Endothelial cell (in vitro differentiated cells): ENCODE measurements at regions not wholly inside any gene's neighbourhood (a gene's known extent, or its start where the extent isn't known, plus 50 kb on each side); places are given as distances from the start of the nearest gene placed in this dataset.

Experiments used
- DNase-seq: peaks from one replicate; pipeline ENCODE4 v3.0.0; 2021; ENCODE audit warnings: low spot score
- H3K27ac Mint-ChIP-seq: one replicate; pipeline ENCODE4 v1.8.0; 2021; ENCODE audit warnings: mixed read lengths, inconsistent platforms; ENCODE audit not compliant: unreplicated experiment
- H3K27me3 Mint-ChIP-seq: one replicate; pipeline ENCODE4 v1.8.0; 2021; ENCODE audit warnings: mild to moderate bottlenecking, moderate library complexity, mixed read lengths, inconsistent platforms; ENCODE audit not compliant: unreplicated experiment
- H3K36me3 Mint-ChIP-seq: one replicate; pipeline ENCODE4 v1.8.0; 2021; ENCODE audit warnings: mild to moderate bottlenecking, low read depth, mixed read lengths, inconsistent platforms; ENCODE audit not compliant: unreplicated experiment
- H3K4me1 Mint-ChIP-seq: one replicate; pipeline ENCODE4 v1.8.0; 2021; ENCODE audit warnings: mild to moderate bottlenecking, mixed read lengths, inconsistent platforms; ENCODE audit not compliant: unreplicated experiment
- H3K4me3 Mint-ChIP-seq: one replicate; pipeline ENCODE4 v1.8.0; 2021; ENCODE audit warnings: mild to moderate bottlenecking, mixed read lengths, inconsistent platforms; ENCODE audit not compliant: unreplicated experiment
- H3K9me3 Mint-ChIP-seq: one replicate; pipeline ENCODE4 v1.8.0; 2021; ENCODE audit warnings: mixed read lengths, inconsistent platforms; ENCODE audit not compliant: unreplicated experiment
- CTCF ChIP-seq: fragments of 200-600 bp; sonication (generic); IDR thresholded peaks from one replicate; pipeline ENCODE4 v1.5.0; 2021; ENCODE audit warnings: antibody characterized with exemption; ENCODE audit not compliant: unreplicated experiment

- DNase-seq = no peak
- H3K27me3 Mint-ChIP-seq = peaks cover 6% of the 10 kb centered on the region
Measured at GRCh38 chr19:56930647-56931535, 90.4 kb upstream of the PEG3 start.

GRCh38 chr19:56933014-56933705 is 92.6 kb upstream of the PEG3 start:
- H3K27ac Mint-ChIP-seq = no peak overlapping the region
- H3K9me3 Mint-ChIP-seq = peaks cover 51% of the 10 kb centered on the region
- no peak overlapping the region for H3K4me3 Mint-ChIP-seq
- no peak for DNase-seq
- H3K36me3 Mint-ChIP-seq = peaks cover 6% of the 10 kb centered on the region
- no peaks in the 10 kb centered on the region for H3K4me1 Mint-ChIP-seq
- H3K27me3 Mint-ChIP-seq = peaks cover 5% of the 10 kb centered on the region
- TF ChIP-seq CTCF = no peak

More at GRCh38 chr19:56930647-56931535, 90.4 kb upstream of the PEG3 start:
- no peak for TF ChIP-seq CTCF
- Mint-ChIP-seq H3K36me3 (peaks cover 7% of the 10 kb centered on the region), H3K4me3 (no peak overlapping the region), H3K27ac (no peak overlapping the region), H3K9me3 (peaks cover 49% of the 10 kb centered on the region), H3K4me1 (no peaks in the 10 kb centered on the region)

GRCh38 chr19:56934438-56935090 is 94.0 kb upstream of the PEG3 start:
- no peak for TF ChIP-seq CTCF

GRCh38 chr19:56939951-56940350 is 99.4 kb upstream of the PEG3 start:
- Mint-ChIP-seq H3K27ac (no peak overlapping the region), H3K4me3 (no peak overlapping the region), H3K4me1 (no peaks in the 10 kb centered on the region), H3K27me3 (peaks cover 7% of the 10 kb centered on the region), H3K36me3 (peaks cover 22% of the 10 kb centered on the region), H3K9me3 (peaks cover 50% of the 10 kb centered on the region)
- no peak for TF ChIP-seq CTCF
- DNase-seq = no peak

More at GRCh38 chr19:56934438-56935090, 94.0 kb upstream of the PEG3 start:
- H3K4me1 Mint-ChIP-seq = no peaks in the 10 kb centered on the region
- no peak for DNase-seq
- H3K4me3 Mint-ChIP-seq = no peak overlapping the region
- no peak overlapping the region for H3K27ac Mint-ChIP-seq
- H3K36me3 Mint-ChIP-seq = peaks cover 9% of the 10 kb centered on the region
- peaks cover 50% of the 10 kb centered on the region for H3K9me3 Mint-ChIP-seq
- peaks cover 4% of the 10 kb centered on the region for H3K27me3 Mint-ChIP-seq
